GM19193 (cell line): ENCODE measurements at regions not wholly inside any gene's neighbourhood (a gene's known extent, or its start where the extent isn't known, plus 50 kb on each side); places are given as distances from the start of the nearest gene placed in this dataset.

ENCODE experiments used
- POLR2A ChIP-seq: IDR thresholded peaks from 4 replicates; pipeline ENCODE4 v1.6.1; 2011; ENCODE audit not compliant: insufficient read depth, insufficient read length; ENCODE audit errors: extremely low read depth

DNA sequence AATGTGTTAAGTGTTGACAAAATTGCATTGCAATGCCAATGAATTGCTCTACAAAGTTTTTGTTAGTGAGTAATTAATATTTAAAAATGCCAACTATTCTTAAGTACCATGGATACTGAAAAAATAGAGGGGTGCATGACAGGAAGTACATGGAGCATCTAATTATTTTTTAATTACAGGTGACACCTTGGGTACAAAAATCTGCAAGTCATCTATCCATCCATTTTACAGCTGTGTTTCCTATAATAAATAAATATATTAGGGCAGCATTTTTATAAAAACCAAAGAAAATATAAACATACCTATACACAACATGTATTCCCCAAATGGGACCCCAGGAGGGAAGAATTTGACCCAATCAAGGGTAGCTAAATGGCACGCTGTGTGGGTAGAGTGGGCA, 304.6 kb downstream of the XPNPEP1 start:
- no peak for TF ChIP-seq POLR2A

DNA sequence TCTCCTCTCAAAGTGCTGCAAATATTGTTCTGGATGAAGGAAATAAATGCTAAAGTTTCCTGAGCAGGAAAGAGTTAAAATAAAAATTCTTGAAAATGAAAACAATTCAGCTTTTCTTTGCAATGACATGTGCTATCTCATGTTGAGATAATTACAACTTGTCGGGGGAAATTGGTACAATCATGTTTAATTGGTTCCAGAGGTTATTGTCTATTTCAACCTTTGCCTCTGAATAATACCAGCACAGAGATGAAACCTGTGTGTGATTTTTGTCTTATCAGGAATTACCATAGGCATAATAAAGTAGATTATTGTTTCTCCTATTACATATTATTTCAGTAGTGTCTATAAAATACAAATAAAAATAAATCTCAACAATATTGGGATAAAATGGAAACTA, 305.0 kb downstream of the XPNPEP1 start:
- no peak for TF ChIP-seq POLR2A

DNA sequence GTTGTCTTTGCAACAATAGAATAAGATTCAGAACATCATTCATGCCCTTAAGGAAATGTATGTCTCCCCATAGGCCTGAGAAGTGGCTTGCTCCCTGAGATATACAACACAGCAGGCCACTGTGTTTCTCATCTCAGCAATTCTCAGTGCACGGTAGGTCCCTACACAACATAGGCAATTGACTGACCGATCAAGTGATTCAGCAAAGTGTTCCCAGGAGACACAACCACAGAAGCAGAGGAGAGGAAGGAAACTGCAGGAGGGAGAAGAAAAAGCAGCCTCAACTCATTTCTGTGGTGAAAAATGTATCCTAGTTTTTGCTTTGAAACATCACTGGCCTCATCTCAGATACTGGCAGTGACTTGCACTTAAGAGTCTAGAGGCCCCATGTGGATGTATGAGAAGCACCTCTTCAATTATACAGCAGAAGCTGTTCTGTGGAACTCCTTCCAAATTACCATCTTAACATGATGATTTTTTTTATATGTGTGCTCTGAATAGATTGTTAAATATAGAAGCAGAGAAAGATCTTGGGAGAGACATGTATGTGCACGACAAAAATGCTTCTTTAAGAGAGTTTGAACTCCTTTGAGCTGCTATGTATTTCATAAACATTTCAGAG, 306.8 kb downstream of the XPNPEP1 start:
- no peak for TF ChIP-seq POLR2A

DNA sequence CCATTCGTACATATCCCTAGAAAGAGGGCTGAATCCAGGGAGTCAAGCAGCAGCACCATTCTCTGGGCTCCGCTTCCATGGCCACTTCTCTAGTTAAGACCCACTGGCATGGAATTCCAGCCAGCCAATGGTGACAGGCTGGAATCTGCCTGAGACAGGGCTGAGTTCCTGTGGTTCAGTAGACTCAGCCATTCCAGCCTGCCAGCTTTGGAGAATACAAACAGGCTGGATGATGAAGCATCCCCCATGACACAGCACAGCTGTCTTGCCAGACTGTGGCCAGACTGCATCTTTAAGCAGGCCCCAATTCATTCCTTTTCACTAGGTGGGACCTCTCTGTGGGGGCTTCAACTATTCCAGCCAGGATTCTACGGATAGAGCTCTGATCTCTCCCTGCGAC, 329.6 kb downstream of the XPNPEP1 start:
- TF ChIP-seq POLR2A: no peak

DNA sequence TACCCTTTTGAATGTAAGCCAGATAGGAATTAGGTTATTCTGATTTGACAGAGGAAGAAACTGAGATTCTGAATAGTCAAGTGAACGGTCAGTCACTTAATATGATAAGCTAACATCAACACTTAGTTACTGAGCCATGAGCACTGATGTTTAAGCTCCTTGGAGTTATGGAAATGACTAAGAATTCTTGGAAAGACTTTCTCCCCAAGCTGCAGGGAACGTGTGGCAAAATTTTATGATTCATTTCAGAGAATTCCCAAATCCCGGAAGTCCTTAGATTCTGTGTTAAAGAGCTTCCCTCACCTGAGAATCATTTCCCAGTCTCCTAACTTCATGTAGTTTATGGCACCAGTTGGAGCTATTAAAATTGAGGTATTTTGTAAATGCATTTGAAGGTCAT, 330.9 kb downstream of the XPNPEP1 start:
- no peak for TF ChIP-seq POLR2A

DNA sequence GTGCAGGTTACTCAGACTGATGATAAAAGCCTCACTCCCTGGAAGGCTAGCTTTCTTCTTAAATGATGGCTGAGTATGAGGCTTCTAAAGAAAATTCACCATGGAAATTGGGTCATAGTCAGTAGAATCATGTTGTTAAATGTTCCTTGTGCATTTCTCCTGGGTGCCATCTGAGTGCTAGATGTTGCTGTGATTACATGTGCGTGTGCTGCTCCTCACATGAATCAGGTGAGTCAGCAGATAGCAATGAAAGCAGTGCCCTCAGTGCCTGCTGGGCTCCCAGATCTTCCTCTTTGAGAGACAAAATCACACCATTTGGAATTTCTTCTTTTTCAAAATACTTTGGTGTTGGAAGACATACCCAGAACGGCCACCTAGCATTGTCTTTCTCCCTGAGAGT, 331.7 kb downstream of the XPNPEP1 start:
- no peak for TF ChIP-seq POLR2A

DNA sequence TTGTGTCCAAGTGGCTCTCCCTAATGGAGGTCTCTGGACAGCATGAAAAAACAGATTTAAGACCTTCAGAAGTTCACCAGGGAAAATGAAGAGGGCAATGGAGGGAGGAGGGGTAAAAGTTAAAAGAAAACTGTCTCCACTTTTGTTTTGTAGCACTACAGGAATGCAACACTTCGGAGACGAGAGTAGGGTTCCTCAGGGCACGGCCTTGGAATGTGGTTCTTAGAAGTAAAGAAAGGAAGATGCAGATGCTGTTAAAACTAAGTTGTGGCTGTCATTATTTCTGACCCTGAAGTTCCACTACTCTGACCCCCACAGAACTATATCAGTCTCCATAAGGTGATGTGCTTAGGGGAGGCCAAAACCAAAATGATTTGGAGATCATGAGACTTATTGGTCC, 335.1 kb downstream of the XPNPEP1 start:
- no peak for TF ChIP-seq POLR2A

DNA sequence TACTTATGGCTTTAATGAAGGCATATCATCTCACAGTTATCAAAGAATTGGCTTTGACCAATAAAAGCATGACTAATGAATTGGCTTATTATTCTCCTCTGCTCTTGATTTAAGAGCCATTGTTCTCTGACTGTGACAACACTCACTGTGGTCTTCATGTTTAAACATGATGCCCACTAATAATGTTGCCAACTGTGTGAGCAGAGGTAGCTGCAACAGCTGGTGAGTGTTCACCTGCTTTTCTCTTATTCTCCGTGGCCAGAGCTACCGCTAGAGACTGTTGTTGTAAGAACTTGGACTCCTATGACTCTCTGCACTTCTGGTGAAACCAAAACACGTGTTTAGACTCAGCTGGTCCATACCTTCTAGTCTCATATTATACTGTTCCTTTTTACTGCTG, 335.9 kb downstream of the XPNPEP1 start:
- no peak for TF ChIP-seq POLR2A

DNA sequence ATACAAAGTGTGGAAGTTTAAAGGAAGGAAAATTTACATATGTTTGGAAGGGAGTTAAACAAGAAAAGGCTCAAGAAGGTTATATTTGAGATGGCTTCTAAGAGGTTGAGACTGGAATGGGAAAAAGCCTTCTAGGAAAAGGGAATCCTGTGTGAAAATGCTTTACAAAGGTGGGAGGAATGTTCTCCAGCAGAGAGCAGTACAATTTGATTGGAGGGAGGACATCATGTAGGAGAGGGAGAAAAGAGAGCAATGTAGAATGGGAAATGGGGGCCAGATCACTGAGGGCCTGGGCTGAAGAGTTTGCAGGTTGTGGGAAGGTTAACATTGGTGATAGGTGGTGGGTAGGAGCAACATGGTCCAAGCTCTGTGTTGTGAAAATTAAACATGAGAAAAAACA, 366.9 kb downstream of the XPNPEP1 start:
- TF ChIP-seq POLR2A: no peak

DNA sequence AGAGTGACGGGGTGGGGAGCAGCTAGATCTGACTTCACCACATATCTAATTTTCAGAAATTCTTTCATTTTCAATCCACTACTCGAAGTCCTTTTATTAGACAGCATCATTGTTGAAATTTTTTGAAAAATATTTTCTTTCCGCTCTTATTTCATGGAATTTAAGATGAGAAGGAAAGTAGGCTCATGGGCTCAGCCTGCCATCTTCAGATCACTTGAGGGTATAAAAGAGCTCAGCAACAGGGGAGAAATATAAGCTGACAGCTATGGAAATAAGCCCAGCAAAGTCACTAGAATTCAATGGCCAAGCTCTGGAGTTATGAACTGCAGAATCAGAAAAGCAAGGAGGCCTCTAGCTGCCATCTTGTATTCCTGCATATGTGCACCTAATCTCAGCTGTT, 389.1 kb downstream of the XPNPEP1 start:
- no peak for TF ChIP-seq POLR2A

DNA sequence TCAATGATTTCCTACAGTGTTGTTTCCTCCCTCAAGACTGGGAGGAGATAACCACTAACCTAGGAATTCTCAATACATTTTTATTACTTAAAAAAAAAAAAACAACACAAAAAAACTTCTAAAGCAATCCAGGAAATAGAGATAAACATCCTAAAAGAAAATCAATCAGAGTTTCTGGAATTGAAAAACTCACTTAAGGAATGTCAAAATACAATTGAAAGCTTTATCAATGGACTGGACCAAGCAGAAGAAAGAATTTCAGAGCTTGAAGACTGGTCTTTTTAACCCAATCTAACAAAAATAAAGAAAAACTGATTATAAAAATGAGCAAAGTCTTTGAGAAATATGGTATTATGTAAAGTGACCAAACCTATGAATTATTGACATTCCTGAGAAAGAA, 394.1 kb downstream of the XPNPEP1 start:
- TF ChIP-seq POLR2A: no peak

DNA sequence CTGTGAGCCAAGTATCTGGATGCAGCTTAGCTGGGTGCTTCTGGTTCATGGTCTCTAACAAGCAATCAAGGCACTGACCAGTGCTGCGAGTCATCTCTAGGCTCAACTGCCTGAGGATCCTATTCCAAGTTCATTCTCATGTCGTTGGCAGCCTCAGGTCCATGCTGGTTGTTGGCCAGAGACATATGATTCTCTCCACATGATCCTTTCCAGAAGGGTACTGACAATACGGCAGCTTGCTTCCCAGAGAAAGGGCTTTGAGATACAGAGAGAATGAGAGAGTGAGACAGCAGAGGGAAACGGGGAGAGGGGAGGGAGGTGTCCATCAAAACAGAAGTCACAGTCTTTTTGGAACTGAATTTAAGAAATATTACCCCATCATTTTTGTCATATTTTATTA, 405.6 kb downstream of the XPNPEP1 start:
- TF ChIP-seq POLR2A: no peak

DNA sequence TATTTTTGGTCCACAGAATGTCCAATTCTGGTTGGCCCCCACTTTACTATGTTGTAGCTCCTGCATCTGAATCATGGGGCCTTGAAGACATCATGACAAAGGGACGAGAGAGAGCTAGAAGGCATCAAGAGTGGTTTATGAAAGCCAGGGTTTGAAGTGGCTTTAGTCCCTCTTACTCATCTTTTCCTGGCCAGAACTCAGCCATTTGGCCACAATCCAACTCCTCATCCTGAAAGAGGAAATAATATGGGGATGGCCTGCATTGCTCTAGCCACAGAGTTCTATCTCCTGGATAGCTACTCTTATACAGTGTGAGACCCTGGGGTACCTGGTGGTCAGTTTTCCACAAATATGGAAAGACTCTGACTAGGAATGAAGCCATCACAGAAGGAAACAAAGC, 418.9 kb downstream of the XPNPEP1 start:
- no peak for TF ChIP-seq POLR2A

DNA sequence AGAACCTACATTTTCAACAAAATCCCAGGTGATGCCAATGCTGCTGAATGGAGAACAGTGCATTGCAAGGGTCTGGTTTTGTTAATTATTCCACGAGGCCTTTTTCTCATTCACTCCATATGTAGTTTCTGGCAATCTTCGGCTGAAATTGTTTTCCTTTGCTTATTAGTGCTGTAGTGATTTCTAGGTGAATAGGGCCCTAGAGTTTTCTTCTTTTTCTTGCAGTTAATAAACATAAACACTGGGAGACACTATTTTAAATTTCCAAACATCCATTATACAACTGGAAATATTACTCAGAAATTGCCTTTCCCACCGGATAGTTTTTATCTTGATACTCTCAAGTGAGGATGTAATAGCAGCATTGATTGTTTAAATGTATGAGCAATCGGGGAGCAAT, 435.6 kb downstream of the XPNPEP1 start:
- TF ChIP-seq POLR2A: no peak

DNA sequence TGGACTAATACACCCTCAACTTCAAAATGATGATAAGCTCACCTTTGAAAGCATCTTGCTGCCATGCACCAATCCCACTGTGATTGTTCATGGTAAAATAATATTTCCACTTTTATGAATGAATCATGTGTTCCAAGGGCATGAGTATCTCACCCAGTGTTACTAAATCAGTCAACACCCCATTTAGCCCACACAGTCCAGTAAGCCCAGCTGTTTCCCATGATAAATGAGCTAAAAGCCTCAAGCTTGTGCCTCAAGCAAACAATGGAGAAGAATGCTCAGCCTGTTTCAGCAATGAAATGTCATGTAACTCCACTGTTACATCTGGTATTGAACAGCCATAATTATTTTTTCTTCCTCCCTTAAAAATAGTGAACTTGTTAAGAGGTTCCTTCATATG, 442.5 kb downstream of the XPNPEP1 start:
- no peak for TF ChIP-seq POLR2A

DNA sequence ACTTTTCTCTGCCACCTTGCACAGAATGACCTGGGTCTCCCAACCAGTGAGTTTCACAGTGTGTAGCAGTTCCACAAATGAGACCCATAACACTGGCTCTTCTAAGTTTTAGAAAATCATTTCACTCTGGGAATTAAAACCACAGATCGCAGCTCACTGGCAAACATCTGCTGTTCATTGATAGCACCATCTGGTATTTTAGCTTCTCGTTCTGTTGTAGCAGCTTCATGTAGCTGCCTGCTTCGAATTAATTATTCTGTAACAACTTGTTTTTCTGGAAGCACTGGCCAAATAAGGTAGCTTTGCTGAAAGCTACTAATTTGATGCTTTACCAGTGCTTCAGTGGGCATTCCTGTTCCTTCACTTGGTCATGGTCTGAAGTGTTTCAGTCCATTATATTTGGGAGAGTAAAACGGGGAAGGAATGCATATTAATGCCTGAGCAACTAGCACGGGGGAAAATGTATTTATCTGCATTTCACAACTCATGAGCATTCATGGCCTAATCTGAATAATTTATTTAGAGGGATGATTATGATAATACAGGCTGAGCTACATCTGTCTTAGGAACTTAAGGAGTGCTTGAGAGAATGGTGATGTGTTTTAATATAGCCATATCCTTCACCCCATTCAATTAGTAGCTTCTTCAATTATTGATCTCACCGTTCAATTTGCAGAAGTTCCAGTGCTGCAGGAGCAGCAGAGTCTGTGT, 447.4 kb downstream of the XPNPEP1 start:
- TF ChIP-seq POLR2A: no peak

DNA sequence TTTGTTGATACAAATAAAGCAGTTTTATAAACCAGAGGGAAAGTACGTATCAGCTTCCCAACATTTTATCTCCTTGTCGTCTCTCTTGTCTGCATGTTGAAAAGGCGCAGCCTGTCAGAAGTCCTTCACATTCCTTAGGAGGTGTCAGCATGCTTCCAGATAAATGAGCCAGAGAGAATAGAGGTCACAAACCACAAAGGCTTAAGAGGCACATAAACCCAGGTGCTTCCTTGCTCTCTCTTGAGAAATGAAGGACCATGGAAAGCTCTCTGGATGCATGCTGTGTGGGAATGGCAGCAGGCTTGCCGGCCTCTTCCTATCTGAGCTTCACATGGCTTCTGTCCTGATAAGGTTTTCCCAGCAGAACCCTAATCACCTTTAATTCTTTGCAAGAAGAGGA, 448.5 kb downstream of the XPNPEP1 start:
- TF ChIP-seq POLR2A: no peak
